A549 (cell line): ENCODE measurements at regions not wholly inside any gene's neighbourhood (a gene's known extent, or its start where the extent isn't known, plus 50 kb on each side); places are given as distances from the start of the nearest gene placed in this dataset.

Experiments
- ATAC-seq, 2 experiments: fragments of 200-7000 bp in 1 of 2; fragments of >200 bp in 1 of 2; cut with Nextera tagmentation in 1 of 2; cut with Tn5 transposase in 1 of 2; 3 replicates each; pipeline versions ENCODE4 v1.8.0 to v1.9.1; 2018 to 2020; ENCODE audit warnings: mild to moderate bottlenecking in 1 of 2, moderate library complexity in 1 of 2
- CTCF ChIA-PET: fragments of 300-600 bp; sonication (Branson Sonifier 250); formaldehyde crosslinking; extraction: SDS; loops from one replicate; lab custom pipeline; 2021; ENCODE audit warnings: antibody characterized with exemption, inconsistent platforms; lab: Yijun Ruan, JAX
- POLR2A ChIA-PET: fragments of 350-600 bp; formaldehyde crosslinking; extraction: SDS; loops from one replicate; lab custom pipeline; 2021; ENCODE audit warnings: antibody characterized with exemption, inconsistent platforms; lab: Yijun Ruan, JAX
- DNase-seq, 2 experiments: peaks; one replicate each; pipeline versions ENCODE4 v3.0.0 to v3.0.0-alpha.2; 2011 to 2016; ENCODE audit warnings: low read depth in 1 of 2, low spot score in 1 of 2
- FAIRE-seq: peaks from 2 replicates; lab custom pipeline; 2011; peaks lifted over from hg19 to GRCh38; lab: Jason Lieb, UNC
- H3K27ac ChIP-seq, 2 experiments: fragments of >200 bp; sonication (Bioruptor Twin); formaldehyde crosslinking; 3 replicates each; pipeline ENCODE4 v1.5.1; 2016 to 2017
- H3K4me1 ChIP-seq: fragments of >200 bp; sonication (Bioruptor Twin); formaldehyde crosslinking; 3 replicates; pipeline ENCODE4 v1.6.1; 2016
- H3K4me2 ChIP-seq: fragments of >200 bp; sonication (Bioruptor Twin); formaldehyde crosslinking; 3 replicates; pipeline ENCODE4 v1.6.1; 2016
- H3K4me3 ChIP-seq: fragments of >200 bp; sonication (Bioruptor Twin); formaldehyde crosslinking; 3 replicates; pipeline ENCODE4 v1.5.1; 2016
- H3K9me3 ChIP-seq: fragments of >200 bp; sonication (Bioruptor Twin); formaldehyde crosslinking; 3 replicates; pipeline ENCODE4 v1.6.1; 2016
- BHLHE40 ChIP-seq: IDR thresholded peaks from 2 replicates; pipeline ENCODE4 v1.6.1; 2012; ENCODE audit warnings: low read depth, low read length, inconsistent platforms
- CBX8 ChIP-seq: fragments of 200-600 bp; sonication (generic); IDR thresholded peaks from 2 replicates; pipeline ENCODE4 v1.6.1; 2016
- CEBPB ChIP-seq, 2 experiments: fragments of >200 bp in 1 of 2; sonication (Bioruptor Twin) in 1 of 2; formaldehyde crosslinking in 1 of 2; IDR thresholded peaks; 2 replicates each; pipeline ENCODE4 v1.6.1; 2012 to 2016
- CHD4 ChIP-seq: fragments of 200-600 bp; sonication (generic); IDR thresholded peaks from 2 replicates; pipeline ENCODE4 v1.6.1; 2016; ENCODE audit warnings: antibody characterized with exemption, mild to moderate bottlenecking, borderline replicate concordance
- E2F6 ChIP-seq: IDR thresholded peaks from 2 replicates; pipeline ENCODE4 v1.6.1; 2012; ENCODE audit warnings: low read depth, borderline replicate concordance
- EP300 ChIP-seq, 2 experiments: fragments of >200 bp; sonication (Bioruptor Twin); formaldehyde crosslinking; IDR thresholded peaks; 2 replicates in 1 of 2; 3 replicates in 1 of 2; pipeline ENCODE4 v1.6.1; 2016 to 2017
- FOSB ChIP-seq: fragments of 250-450 bp; sonication (Bioruptor Pico); IDR thresholded peaks from 2 replicates; pipeline ENCODE4 v1.5.0; 2020; ENCODE audit warnings: mild to moderate bottlenecking, moderate library complexity
- FOSL2 ChIP-seq, 2 experiments: fragments of 450-650 bp in 1 of 2; fragments of >200 bp in 1 of 2; sonication (Bioruptor Twin) in 1 of 2; formaldehyde crosslinking; IDR thresholded peaks; 2 replicates each; pipeline versions ENCODE4 v1.5.0 to v1.6.1; 2016 to 2020; ENCODE audit warnings: mild to moderate bottlenecking in 1 of 2, moderate library complexity in 1 of 2
- HDAC2 ChIP-seq: fragments of 200-600 bp; sonication (generic); IDR thresholded peaks from 2 replicates; pipeline ENCODE4 v1.6.1; 2016
- HES2 ChIP-seq: fragments of >200 bp; sonication (Bioruptor Twin); formaldehyde crosslinking; IDR thresholded peaks from 2 replicates; pipeline ENCODE4 v1.6.1; 2016
- HMGXB4 ChIP-seq: fragments of 250-450 bp; sonication (Bioruptor Pico); IDR thresholded peaks from 2 replicates; pipeline ENCODE4 v1.5.0; 2021; ENCODE audit warnings: mild to moderate bottlenecking, moderate library complexity, borderline replicate concordance
- HOXB13 ChIP-seq: fragments of 250-450 bp; sonication (Bioruptor Pico); IDR thresholded peaks from 2 replicates; pipeline ENCODE4 v1.5.0; 2020; ENCODE audit warnings: low read depth, mild to moderate bottlenecking, moderate library complexity
- KDM5A ChIP-seq: fragments of 200-600 bp; sonication (generic); IDR thresholded peaks from 2 replicates; pipeline ENCODE4 v1.6.1; 2016; ENCODE audit warnings: antibody characterized with exemption, mild to moderate bottlenecking
- MAZ ChIP-seq: fragments of 150-350 bp; IDR thresholded peaks from 2 replicates; pipeline ENCODE4 v1.6.1; 2014; ENCODE audit warnings: antibody characterized with exemption, low read depth, low read length, borderline replicate concordance
- MYC ChIP-seq: IDR thresholded peaks from 2 replicates; pipeline ENCODE4 v1.6.1; 2012; ENCODE audit warnings: mild to moderate bottlenecking, inconsistent platforms, low read length, improper control_type of control experiment, borderline replicate concordance
- NR3C1 ChIP-seq: fragments of >200 bp; sonication (Bioruptor Twin); formaldehyde crosslinking; IDR thresholded peaks from 3 replicates; pipeline ENCODE4 v1.6.1; 2017
- PHF8 ChIP-seq: fragments of 200-600 bp; sonication (generic); IDR thresholded peaks from 2 replicates; pipeline ENCODE4 v1.6.1; 2016; ENCODE audit warnings: low read depth, mild to moderate bottlenecking, antibody characterized with exemption, moderate library complexity, borderline replicate concordance
- POLR2A ChIP-seq: IDR thresholded peaks from 2 replicates; pipeline ENCODE4 v1.6.1; 2012; ENCODE audit warnings: mild to moderate bottlenecking, low read length
- RNF2 ChIP-seq: fragments of 200-600 bp; sonication (generic); IDR thresholded peaks from 2 replicates; pipeline ENCODE4 v1.6.1; 2016; ENCODE audit warnings: low read depth, mild to moderate bottlenecking, antibody characterized with exemption, moderate library complexity, borderline replicate concordance
- TP53 ChIP-seq: fragments of 250-450 bp; sonication (Bioruptor Pico); IDR thresholded peaks from 2 replicates; pipeline ENCODE4 v1.5.0; 2021; ENCODE audit warnings: mild to moderate bottlenecking, moderate library complexity
- ZSCAN20 ChIP-seq: fragments of 250-450 bp; sonication (Bioruptor Pico); IDR thresholded peaks from 2 replicates; pipeline ENCODE4 v1.8.0; 2022; ENCODE audit warnings: mild to moderate bottlenecking, moderate library complexity
- WGBS: methylation state at CpG from one replicate; pipeline ENCODE4 v1.1.6; 2017; ENCODE audit errors: missing lambda C conversion rate; 5-methylcytosine and 5-hydroxymethylcytosine counted together
- TF ChIP-seq, protein P1 (sequence below): fragments of >200 bp; sonication (Bioruptor Twin); formaldehyde crosslinking; IDR thresholded peaks from 3 replicates; pipeline ENCODE4 v1.5.1; 2016

- TF ChIP-seq RNF2, result no peak
- no peak for TF ChIP-seq HDAC2
- no peak for TF ChIP-seq MAZ
- TF ChIP-seq HOXB13, result no peak
- no peak for TF ChIP-seq PHF8
- no peak for TF ChIP-seq CHD4
- TF ChIP-seq KDM5A, result no peak
- TF ChIP-seq TP53 (CRISPR knock-in tag), result no peak
- TF ChIP-seq E2F6, result no peak
- TF ChIP-seq EP300 (IDR thresholded peaks at IDR 0.05), result no peak
- no peaks in the 10 kb centered on the region for H3K4me1 ChIP-seq
- ATAC-seq, result no peak
- no peak overlapping the region for H3K4me3 ChIP-seq
- no peak overlapping the region for H3K27ac ChIP-seq
- no peaks in the 10 kb centered on the region for H3K9me3 ChIP-seq
- no peak for DNase-seq
- POLR2A ChIA-PET, result no interaction called here
- H3K4me2 ChIP-seq, result no peak overlapping the region
- CTCF ChIA-PET, result no interaction called here
- FAIRE-seq, result no peak
- 39% methylated on average over 3 of the region's 3 CpGs for WGBS
Measured at GRCh38 chr1:81071969-81072753, 728.6 kb upstream of the ADGRL2 start.

DNA sequence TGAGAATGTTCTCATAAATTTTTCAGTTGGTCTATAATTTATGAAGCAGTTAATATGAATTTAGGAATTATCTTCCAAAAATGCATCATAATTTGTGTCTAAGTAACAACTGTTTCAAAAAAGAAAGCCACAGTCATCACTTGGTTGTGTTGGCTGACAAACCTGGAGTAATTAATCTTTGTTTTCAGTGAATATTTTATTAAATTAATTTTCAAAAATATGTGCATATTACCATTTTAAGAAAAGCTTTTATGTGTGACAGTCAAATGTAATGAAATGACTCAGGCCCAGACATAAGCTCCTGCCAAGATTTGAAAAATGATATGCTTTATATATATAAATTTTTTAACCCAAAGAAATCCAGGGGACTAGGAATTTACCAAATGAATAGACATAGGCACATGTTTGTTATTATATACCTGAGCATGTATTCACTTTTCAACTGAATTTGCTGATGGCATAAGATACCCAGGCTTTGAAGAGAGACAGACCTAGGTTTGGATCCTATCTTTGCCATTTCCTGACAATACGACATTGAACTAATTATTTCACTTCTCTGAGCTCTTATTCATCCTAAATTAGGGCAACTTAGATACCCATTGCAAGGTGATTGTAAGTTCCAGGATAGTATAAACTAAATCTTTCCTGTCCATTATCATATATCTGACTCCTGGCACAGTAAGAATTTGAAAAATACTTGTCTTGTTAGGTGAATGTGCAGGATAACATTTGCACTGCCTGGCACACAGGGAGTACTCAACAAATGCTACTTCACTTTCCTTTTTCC lies 729.5 kb upstream of the ADGRL2 start:
- CTCF ChIA-PET, result no interaction called here
- POLR2A ChIA-PET, result no interaction called here
- no peak for TF ChIP-seq CEBPB (IDR thresholded peaks at IDR 0.05)
- TF ChIP-seq NR3C1, result no peak
- TF ChIP-seq MYC, result no peak
- TF ChIP-seq BHLHE40, result no peak
- TF ChIP-seq FOSL2 (IDR thresholded peaks at IDR 0.05), result no peak
- no peak for TF ChIP-seq FOSL2 (CRISPR knock-in tag; IDR thresholded peaks at IDR 0.05)
- TF ChIP-seq ZSCAN20 (CRISPR knock-in tag), result no peak
- TF ChIP-seq, protein P1, sequence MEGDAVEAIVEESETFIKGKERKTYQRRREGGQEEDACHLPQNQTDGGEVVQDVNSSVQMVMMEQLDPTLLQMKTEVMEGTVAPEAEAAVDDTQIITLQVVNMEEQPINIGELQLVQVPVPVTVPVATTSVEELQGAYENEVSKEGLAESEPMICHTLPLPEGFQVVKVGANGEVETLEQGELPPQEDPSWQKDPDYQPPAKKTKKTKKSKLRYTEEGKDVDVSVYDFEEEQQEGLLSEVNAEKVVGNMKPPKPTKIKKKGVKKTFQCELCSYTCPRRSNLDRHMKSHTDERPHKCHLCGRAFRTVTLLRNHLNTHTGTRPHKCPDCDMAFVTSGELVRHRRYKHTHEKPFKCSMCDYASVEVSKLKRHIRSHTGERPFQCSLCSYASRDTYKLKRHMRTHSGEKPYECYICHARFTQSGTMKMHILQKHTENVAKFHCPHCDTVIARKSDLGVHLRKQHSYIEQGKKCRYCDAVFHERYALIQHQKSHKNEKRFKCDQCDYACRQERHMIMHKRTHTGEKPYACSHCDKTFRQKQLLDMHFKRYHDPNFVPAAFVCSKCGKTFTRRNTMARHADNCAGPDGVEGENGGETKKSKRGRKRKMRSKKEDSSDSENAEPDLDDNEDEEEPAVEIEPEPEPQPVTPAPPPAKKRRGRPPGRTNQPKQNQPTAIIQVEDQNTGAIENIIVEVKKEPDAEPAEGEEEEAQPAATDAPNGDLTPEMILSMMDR, result no peak
- no peak for TF ChIP-seq FOSB (CRISPR knock-in tag)
- TF ChIP-seq POLR2A, result no peak
- TF ChIP-seq HES2, result no peak
- no peak for TF ChIP-seq HMGXB4 (CRISPR knock-in tag)
- no peak for TF ChIP-seq CBX8
- TF ChIP-seq, all 56 proteins: peak for 0
- Histone ChIP-seq H3K4me2 (no peak overlapping the region), H3K9me3 (no peaks in the 10 kb centered on the region), H3K4me3 (no peak overlapping the region), H3K4me1 (no peaks in the 10 kb centered on the region), H3K27ac (no peak overlapping the region)
- FAIRE-seq, result no peak
- WGBS, result 69% methylated on average over 1 of the region's 1 CpG
- ATAC-seq, result no peak
- no peak for DNase-seq
